Peyer's patch (tissue), 4 donors: ENCODE measurements at regions not wholly inside any gene's neighbourhood (a gene's known extent, or its start where the extent isn't known, plus 50 kb on each side); places are given as distances from the start of the nearest gene placed in this dataset.
"Not testable (repeated sequence)": the region's sequence is repeated elsewhere in the genome, so short reads cannot be mapped to it uniquely, and the experiment has no call there.

Experiments
- DNase-seq, 3 donors: peaks; one replicate each; pipeline ENCODE4 v3.0.0-alpha.2; 2017 to 2019
- H3K27ac ChIP-seq, 4 donors: fragments of 200-600 bp; sonication (generic); one replicate each; pipeline ENCODE4 v1.5.1; 2016 to 2019
- H3K27me3 ChIP-seq, 2 donors: fragments of 200-600 bp; sonication (generic); one replicate each; pipeline ENCODE4 v1.5.1; 2019
- H3K36me3 ChIP-seq, 3 donors: fragments of 200-600 bp; sonication (generic); one replicate each; pipeline ENCODE4 v1.5.1; 2016 to 2019
- H3K4me1 ChIP-seq, 4 donors: fragments of 200-600 bp; sonication (generic); one replicate each; pipeline ENCODE4 v1.5.1; 2016 to 2019
- H3K4me3 ChIP-seq, 4 donors: fragments of 200-600 bp; sonication (generic); 1 replicate in 3 of 4; 2 replicates in 1 of 4; pipeline ENCODE4 v1.5.1; 2016 to 2019; ENCODE audit warnings: mild to moderate bottlenecking in 1 of 4
- H3K9me3 ChIP-seq, 4 donors: fragments of 200-600 bp; sonication (generic); one replicate each; pipeline ENCODE4 v1.5.1; 2016 to 2019; ENCODE audit warnings: mild to moderate bottlenecking in 1 of 4
- TF ChIP-seq, protein P1 (sequence below), 6 experiments: fragments of 450-650 bp in 4 of 6; fragments of 200-600 bp in 2 of 6; sonication (generic) in 1 of 6; IDR thresholded peaks; one replicate each; pipeline ENCODE4 v1.5.1; 2017 to 2019; ENCODE audit warnings: antibody characterized with exemption in 6 of 6, mild to moderate bottlenecking in 3 of 6, moderate library complexity in 1 of 6

DNA sequence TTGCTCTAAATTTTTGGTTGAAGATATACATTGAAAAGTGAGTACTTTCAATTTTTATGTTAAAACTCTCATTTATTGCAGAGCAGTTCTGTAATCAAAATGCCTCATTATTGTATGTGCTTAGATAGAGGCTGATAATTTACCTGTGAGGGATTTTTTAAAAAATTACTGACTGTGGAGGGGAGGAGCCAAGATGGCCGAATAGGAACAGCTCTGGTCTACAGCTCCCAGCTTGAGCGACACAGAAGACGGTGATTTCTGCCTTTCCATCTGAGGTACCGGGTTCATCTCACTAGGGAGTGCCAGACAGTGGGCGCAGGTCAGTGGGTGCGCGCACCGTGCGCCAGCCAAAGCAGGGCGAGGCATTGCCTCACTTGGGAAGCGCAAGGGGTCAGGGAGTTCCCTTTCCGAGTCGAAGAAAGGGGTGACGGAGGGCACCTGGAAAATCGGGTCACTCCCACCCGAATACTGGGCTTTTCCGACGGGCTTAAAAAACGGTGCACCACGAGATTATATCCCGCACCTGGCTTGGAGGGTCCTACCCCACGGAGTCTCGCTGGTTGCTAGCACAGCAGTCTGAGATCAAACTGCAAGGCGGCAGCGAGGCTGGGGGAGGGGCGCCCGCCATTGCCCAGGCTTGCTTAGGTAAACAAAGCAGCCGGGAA lies 89.4 kb downstream of the DDX11 start:
- not testable (repeated sequence) for H3K36me3 ChIP-seq, DNase-seq

DNA sequence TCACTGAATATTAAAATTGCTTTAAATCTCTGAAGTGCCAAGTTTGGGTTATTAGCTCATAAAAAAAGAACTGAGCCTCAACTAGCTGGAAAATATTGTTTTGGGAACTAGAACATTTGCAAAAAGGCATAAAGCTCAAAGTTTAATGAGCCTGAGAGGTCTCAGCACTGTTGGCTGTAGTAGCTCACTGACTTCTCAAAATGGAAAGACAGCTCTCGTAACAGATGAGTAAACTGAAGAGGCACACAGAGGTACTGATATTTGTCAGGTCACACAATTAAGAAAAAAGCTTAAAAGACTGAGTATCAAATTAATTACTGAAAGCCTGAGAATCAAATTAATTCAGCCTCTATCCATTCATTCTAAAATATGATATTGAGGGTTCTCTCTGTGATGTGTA lies 100.6 kb downstream of the DDX11 start:
- not testable (repeated sequence) for H3K27ac ChIP-seq, H3K27me3 ChIP-seq, DNase-seq, H3K36me3 ChIP-seq, H3K4me1 ChIP-seq, H3K9me3 ChIP-seq, H3K4me3 ChIP-seq

More for the DNA sequence above, 89.4 kb downstream of the DDX11 start:
- not testable (repeated sequence) for H3K4me3 ChIP-seq, H3K9me3 ChIP-seq, H3K4me1 ChIP-seq, H3K27ac ChIP-seq, H3K27me3 ChIP-seq

DNA sequence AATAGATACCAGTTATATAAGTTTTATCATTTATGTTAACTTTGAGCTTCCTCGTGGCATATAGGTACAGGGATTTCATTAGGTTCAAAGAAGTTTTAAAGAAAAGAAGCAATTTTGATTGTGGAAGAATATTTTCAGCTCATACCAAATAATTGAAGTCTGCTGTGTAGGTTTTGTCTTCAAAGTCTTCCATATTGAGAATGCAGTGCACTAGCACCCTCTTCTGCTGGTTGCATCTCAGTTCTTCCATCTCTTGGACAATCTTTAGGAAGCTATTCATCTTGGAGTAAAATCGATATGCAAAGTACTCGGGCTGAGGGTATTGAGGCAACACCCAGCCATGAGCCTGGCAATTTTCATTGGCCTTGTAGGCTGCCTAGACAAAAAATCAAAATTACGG lies 103.9 kb downstream of the DDX11 start:
- H3K27me3 ChIP-seq, H3K27ac ChIP-seq, H3K36me3 ChIP-seq, H3K4me1 ChIP-seq, H3K4me3 ChIP-seq, DNase-seq, H3K9me3 ChIP-seq: not testable (repeated sequence)
- TF ChIP-seq, protein P1, sequence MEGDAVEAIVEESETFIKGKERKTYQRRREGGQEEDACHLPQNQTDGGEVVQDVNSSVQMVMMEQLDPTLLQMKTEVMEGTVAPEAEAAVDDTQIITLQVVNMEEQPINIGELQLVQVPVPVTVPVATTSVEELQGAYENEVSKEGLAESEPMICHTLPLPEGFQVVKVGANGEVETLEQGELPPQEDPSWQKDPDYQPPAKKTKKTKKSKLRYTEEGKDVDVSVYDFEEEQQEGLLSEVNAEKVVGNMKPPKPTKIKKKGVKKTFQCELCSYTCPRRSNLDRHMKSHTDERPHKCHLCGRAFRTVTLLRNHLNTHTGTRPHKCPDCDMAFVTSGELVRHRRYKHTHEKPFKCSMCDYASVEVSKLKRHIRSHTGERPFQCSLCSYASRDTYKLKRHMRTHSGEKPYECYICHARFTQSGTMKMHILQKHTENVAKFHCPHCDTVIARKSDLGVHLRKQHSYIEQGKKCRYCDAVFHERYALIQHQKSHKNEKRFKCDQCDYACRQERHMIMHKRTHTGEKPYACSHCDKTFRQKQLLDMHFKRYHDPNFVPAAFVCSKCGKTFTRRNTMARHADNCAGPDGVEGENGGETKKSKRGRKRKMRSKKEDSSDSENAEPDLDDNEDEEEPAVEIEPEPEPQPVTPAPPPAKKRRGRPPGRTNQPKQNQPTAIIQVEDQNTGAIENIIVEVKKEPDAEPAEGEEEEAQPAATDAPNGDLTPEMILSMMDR (IDR thresholded peaks at IDR 0.05), result peak in 1 of 6 experiments; percentile 49

DNA sequence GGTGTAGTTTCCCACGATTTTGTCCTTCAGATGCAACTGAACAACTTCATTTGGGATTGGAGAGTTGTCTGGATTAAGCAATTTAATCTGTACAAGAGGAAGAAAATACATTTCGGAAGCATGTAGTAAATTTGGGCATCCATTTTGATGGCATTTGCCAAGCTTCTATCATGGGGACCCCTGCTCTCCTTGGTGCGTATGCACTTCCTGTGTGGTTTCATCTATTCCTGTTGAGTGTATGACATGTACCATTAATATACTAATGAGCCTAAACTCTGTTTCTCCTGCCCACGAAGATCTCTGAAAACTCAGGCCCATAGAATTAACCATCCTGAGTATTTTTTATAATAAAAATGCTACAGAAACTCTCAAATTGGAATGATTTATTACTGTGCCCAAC lies 105.2 kb downstream of the DDX11 start:
- H3K4me1 ChIP-seq, result not testable (repeated sequence)

DNA sequence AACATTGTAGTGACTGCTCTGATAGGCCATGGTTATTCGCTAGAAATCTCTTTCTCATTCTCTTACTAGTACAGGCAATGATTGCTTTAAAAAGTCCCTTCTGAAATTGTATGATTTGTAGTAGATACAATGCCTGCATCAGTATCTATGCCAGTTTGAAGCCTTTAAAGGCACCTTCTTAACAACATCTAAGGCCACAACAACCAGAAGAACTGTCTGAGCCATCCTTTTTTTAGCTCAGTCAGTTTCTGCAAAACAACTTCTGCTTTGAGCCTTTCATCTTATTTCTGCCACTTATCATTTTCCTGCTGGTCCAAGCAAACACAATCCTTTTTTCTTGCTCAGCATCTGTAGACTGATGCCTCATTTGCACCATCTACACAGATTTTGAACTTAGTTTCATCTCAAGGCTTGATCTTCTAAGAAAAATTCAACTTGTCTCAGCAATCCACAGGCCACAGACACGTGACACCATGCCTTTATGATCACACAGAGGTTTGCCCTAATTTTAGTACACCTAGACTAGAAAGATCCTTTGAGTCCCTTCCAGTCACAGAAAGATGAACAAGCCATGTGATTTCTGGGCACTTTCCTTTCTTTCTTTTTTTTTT lies 106.1 kb downstream of the DDX11 start:
- DNase-seq, H3K4me1 ChIP-seq, H3K9me3 ChIP-seq, H3K36me3 ChIP-seq, H3K27ac ChIP-seq, H3K27me3 ChIP-seq, H3K4me3 ChIP-seq: not testable (repeated sequence)

More for the DNA sequence above, 105.2 kb downstream of the DDX11 start:
- H3K4me3 ChIP-seq, H3K27ac ChIP-seq, H3K36me3 ChIP-seq, H3K27me3 ChIP-seq, H3K9me3 ChIP-seq, DNase-seq: not testable (repeated sequence)

DNA sequence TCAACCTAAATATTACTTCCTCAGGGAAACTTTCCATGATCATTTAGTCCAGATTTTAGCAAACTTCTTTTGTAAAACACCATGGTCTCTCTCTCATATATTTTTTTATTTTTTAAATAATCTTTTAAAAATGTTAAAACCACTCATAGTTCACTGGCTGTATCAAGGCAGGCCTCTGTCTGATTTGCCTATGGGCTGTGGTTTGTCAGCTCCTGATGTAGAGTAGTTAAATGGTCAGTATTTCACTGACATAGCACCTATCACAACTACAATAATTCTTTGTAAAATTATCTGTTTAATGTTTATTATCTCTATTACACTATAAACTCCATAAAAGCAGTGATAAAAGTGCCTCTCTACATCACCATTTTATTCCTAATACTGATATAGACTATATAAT lies 108.9 kb downstream of the DDX11 start:
- not testable (repeated sequence) for H3K9me3 ChIP-seq, DNase-seq, H3K36me3 ChIP-seq

DNA sequence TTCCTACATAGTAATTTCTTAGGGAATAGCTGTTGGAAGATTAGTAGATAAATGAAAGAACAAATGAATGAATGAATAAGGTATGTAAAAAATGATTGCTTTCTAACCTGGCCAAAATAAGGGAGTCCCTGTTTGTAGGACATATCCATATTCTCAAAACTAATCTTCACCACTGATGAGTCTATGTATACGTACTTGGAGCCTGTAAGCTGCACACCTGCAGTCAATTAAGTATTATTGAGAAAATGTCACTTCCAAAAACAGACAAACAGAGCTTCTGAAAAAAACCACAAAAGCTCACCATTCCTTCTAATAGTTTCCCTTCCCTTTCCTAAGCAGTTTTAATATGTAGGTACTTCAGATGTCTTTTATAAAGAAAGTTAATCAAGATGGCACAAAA lies 109.4 kb downstream of the DDX11 start:
- not testable (repeated sequence) for H3K27me3 ChIP-seq, H3K36me3 ChIP-seq, H3K27ac ChIP-seq, DNase-seq, H3K9me3 ChIP-seq, H3K4me1 ChIP-seq, H3K4me3 ChIP-seq

More for the DNA sequence above, 108.9 kb downstream of the DDX11 start:
- H3K27ac ChIP-seq, H3K27me3 ChIP-seq, H3K4me3 ChIP-seq, H3K4me1 ChIP-seq: not testable (repeated sequence)

DNA sequence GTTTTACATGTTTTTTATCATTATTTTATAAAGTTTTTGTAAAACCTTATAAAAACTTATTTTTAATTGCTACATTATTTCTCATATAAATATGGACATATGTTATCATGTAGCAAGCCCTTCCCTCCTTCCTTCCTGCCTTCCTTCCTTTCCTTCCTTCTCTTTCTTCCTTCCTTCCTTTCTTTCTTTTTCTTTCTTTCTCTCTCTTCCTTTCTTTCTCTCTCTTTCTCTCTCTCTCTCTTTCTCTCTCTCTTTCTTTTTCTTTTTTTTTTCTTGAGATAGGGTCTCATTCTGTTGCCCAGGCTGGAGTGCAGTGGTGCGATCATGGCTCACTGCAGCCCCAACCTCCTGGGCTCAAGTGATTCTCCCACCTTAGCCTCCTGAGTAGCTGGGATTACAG lies 110.2 kb downstream of the DDX11 start:
- H3K9me3 ChIP-seq, H3K27me3 ChIP-seq, H3K36me3 ChIP-seq, H3K27ac ChIP-seq, H3K4me3 ChIP-seq, H3K4me1 ChIP-seq, DNase-seq: not testable (repeated sequence)

DNA sequence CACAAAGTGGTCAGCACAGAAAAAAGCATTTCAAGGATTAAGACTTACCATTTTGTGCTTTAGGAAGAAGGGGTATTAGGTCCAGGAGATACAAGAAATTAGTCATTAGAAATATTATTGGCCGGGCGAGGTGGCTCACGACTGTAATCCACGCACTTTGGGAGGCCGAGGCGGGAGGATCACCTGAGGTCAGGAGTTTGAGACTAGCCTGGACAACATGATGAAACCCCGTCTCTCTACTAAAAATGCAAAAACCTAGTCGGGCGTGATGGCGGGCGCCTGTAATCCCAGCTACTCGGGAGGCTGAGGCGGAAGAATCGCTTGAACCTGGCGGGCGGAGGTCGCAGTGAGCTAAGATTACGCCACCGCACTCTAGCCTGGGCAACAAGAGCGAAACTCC lies 111.0 kb downstream of the DDX11 start:
- H3K9me3 ChIP-seq, H3K4me3 ChIP-seq, DNase-seq, H3K27me3 ChIP-seq, H3K36me3 ChIP-seq, H3K4me1 ChIP-seq, H3K27ac ChIP-seq: not testable (repeated sequence)

DNA sequence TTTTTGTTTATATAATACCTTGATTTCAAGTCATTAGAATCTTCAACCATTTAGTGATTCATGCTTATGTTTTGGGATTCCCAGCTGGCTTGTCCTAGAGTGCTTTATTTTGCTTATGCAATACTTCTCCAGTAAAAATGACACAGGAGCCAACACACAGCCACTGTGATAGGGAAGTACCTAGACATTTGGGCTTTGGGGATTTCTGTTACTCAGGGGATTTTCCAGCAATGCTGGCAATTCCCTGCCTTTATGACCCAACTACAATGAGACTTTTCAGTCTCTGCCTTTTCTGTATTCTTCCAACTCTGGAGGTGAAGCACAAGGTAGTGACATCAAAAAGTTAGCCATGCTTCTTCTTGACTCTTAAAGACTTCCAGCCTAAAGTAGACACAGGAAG lies 119.0 kb downstream of the DDX11 start:
- not testable (repeated sequence) for H3K9me3 ChIP-seq, H3K36me3 ChIP-seq, DNase-seq

DNA sequence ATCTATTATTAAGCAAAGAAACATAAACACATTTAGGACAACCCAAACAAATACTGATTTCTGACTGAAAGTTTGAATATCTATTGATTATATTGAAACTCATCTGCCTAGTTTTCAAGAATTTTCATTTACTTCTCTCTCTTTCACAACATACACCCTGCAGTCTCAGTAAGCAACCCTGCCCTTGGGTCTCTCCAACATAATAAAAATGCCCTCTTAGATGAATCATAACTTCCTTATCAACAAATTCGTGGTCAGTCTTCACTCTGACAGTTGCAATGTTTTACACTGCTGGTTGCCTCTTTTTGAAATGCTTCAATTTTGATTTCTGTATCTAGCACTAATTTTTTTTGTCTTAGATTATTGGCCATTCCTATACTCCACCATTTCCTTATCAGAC lies 122.0 kb downstream of the DDX11 start:
- H3K36me3 ChIP-seq, H3K9me3 ChIP-seq, DNase-seq, H3K27me3 ChIP-seq, H3K4me1 ChIP-seq, H3K27ac ChIP-seq, H3K4me3 ChIP-seq: not testable (repeated sequence)

More for the DNA sequence above, 119.0 kb downstream of the DDX11 start:
- H3K4me1 ChIP-seq, H3K27ac ChIP-seq, H3K4me3 ChIP-seq, H3K27me3 ChIP-seq: not testable (repeated sequence)

DNA sequence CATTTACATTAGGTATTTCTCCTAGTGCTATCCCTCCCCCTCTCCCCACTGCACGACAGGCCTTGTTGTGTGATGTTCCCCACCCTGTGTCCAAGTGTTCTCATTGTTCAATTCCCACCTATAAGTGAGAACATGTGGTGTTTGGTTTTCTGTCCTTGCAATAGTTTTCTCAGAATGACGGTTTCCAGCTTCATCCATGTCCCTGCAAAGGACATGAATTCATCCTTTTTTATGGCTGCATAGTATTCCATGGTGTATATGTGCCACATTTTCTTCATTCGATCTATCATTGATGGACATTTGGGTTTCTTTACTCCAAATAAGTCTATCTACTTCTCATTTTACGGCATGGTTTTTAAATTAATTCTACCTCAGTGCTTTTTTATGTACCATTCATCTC lies 125.8 kb downstream of the DDX11 start:
- not testable (repeated sequence) for H3K36me3 ChIP-seq, H3K27me3 ChIP-seq, H3K4me1 ChIP-seq, H3K9me3 ChIP-seq, H3K4me3 ChIP-seq, H3K27ac ChIP-seq, DNase-seq
